WTC11 (cell line): ENCODE measurements at regions not wholly inside any gene's neighbourhood (a gene's known extent, or its start where the extent isn't known, plus 50 kb on each side); places are given as distances from the start of the nearest gene placed in this dataset.

Experiments used
- ATAC-seq: fragments of 200-7000 bp; cut with Tn5 transposase; 2 replicates; pipeline ENCODE4 v1.10.0; 2021; ENCODE audit warnings: mild to moderate bottlenecking, moderate library complexity
- CTCF ChIA-PET: fragments of 300-600 bp; sonication (Branson Sonifier 250); formaldehyde crosslinking; loops from one replicate; lab custom pipeline; 2021; ENCODE audit warnings: antibody characterized with exemption; lab: Charles Lee
- POLR2A ChIA-PET: fragments of 350-600 bp; sonication (Branson Sonifier 250); formaldehyde crosslinking; loops from one replicate; lab custom pipeline; 2021; ENCODE audit warnings: antibody characterized with exemption; lab: Charles Lee
- DNase-seq: peaks from one replicate; pipeline ENCODE4 v3.0.0; 2021; ENCODE audit warnings: low spot score
- H3K27ac Mint-ChIP-seq: 2 replicates; pipeline ENCODE4 v1.8.0; 2021; ENCODE audit warnings: mixed read lengths
- H3K27me3 Mint-ChIP-seq: 2 replicates; pipeline ENCODE4 v1.8.0; 2021; ENCODE audit warnings: low read depth, mild to moderate bottlenecking, moderate library complexity, mixed read lengths
- H3K36me3 Mint-ChIP-seq: 2 replicates; pipeline ENCODE4 v1.8.0; 2021; ENCODE audit warnings: mixed read lengths
- H3K4me1 Mint-ChIP-seq: 2 replicates; pipeline ENCODE4 v1.8.0; 2022; ENCODE audit warnings: mixed read lengths
- H3K4me3 Mint-ChIP-seq: 2 replicates; pipeline ENCODE4 v1.8.0; 2021; ENCODE audit warnings: mild to moderate bottlenecking, moderate library complexity, mixed read lengths
- H3K9me3 Mint-ChIP-seq: 2 replicates; pipeline ENCODE4 v1.8.0; 2021; ENCODE audit warnings: mixed read lengths
- ATF1 ChIP-seq: sonication (generic); formaldehyde crosslinking; IDR thresholded peaks from 2 replicates; pipeline ENCODE4 v1.8.1; 2023; ENCODE audit warnings: mild to moderate bottlenecking, moderate library complexity, missing genetic modification reagents
- CDX4 ChIP-seq: fragments of 250-450 bp; sonication (Bioruptor Pico); IDR thresholded peaks from 2 replicates; pipeline ENCODE4 v1.9.0; 2021; ENCODE audit warnings: moderate library complexity, mild to moderate bottlenecking, inconsistent platforms, borderline replicate concordance
- CREM ChIP-seq: sonication (generic); formaldehyde crosslinking; IDR thresholded peaks from 2 replicates; pipeline ENCODE4 v1.8.1; 2022; ENCODE audit warnings: mild to moderate bottlenecking, missing genetic modification reagents, moderate library complexity
- FOXK1 ChIP-seq: sonication (generic); formaldehyde crosslinking; IDR thresholded peaks from 2 replicates; pipeline ENCODE4 v1.8.0; 2022; ENCODE audit warnings: mild to moderate bottlenecking, moderate library complexity, missing genetic modification reagents
- FOXP1 ChIP-seq: sonication (generic); formaldehyde crosslinking; IDR thresholded peaks from 2 replicates; pipeline ENCODE4 v1.8.0; 2022; ENCODE audit warnings: missing genetic modification reagents, mild to moderate bottlenecking, moderate library complexity, borderline replicate concordance
- GABPB1 ChIP-seq: sonication (generic); formaldehyde crosslinking; IDR thresholded peaks from 2 replicates; pipeline ENCODE4 v1.8.1; 2023; ENCODE audit warnings: mild to moderate bottlenecking, missing genetic modification reagents
- HMGA2 ChIP-seq: fragments of 250-450 bp; sonication (Bioruptor Pico); IDR thresholded peaks from 2 replicates; pipeline ENCODE4 v1.4.0; 2021; ENCODE audit warnings: mild to moderate bottlenecking, moderate library complexity
- IRF2 ChIP-seq: sonication (generic); formaldehyde crosslinking; IDR thresholded peaks from 2 replicates; pipeline ENCODE4 v1.8.0; 2022; ENCODE audit warnings: low read depth, missing genetic modification reagents, borderline replicate concordance
- PREB ChIP-seq: sonication (generic); formaldehyde crosslinking; IDR thresholded peaks from 2 replicates; pipeline ENCODE4 v1.8.1; 2022; ENCODE audit warnings: mild to moderate bottlenecking, missing genetic modification reagents, moderate library complexity, borderline replicate concordance
- RELA ChIP-seq: sonication (generic); formaldehyde crosslinking; IDR thresholded peaks from 2 replicates; pipeline ENCODE4 v1.8.1; 2022; ENCODE audit warnings: missing genetic modification reagents, mild to moderate bottlenecking, borderline replicate concordance
- ZNF138 ChIP-seq: sonication (generic); formaldehyde crosslinking; conservative IDR thresholded peaks from 2 replicates; pipeline ENCODE4 v1.8.1; 2022; ENCODE audit warnings: mild to moderate bottlenecking, moderate library complexity, missing genetic modification reagents
- ZNF219 ChIP-seq: sonication (generic); formaldehyde crosslinking; IDR thresholded peaks from 2 replicates; pipeline ENCODE4 v1.8.0; 2023; ENCODE audit warnings: missing genetic modification reagents, mild to moderate bottlenecking, borderline replicate concordance
- ZNF317 ChIP-seq: sonication (generic); formaldehyde crosslinking; IDR thresholded peaks from 2 replicates; pipeline ENCODE4 v1.8.1; 2023; ENCODE audit warnings: low read depth, mild to moderate bottlenecking, moderate library complexity, missing genetic modification reagents, borderline replicate concordance
- ZNF532 ChIP-seq: fragments of 250-450 bp; sonication (Bioruptor Pico); IDR thresholded peaks from 2 replicates; pipeline ENCODE4 v1.9.0; 2021; ENCODE audit warnings: mild to moderate bottlenecking, borderline replicate concordance
- TF ChIP-seq, protein P1 (sequence below): fragments of 250-450 bp; sonication (Bioruptor Pico); IDR thresholded peaks from 2 replicates; pipeline ENCODE4 v1.8.0; 2021; ENCODE audit warnings: mild to moderate bottlenecking
- TF ChIP-seq, protein P2 (sequence below): sonication (generic); formaldehyde crosslinking; IDR thresholded peaks from 2 replicates; pipeline ENCODE4 v1.8.0; 2023; ENCODE audit warnings: mild to moderate bottlenecking, missing genetic modification reagents

GRCh38 chr5:111930905-111931461 lies 174.0 kb upstream of the NREP start:
- no peaks in the 10 kb centered on the region for H3K9me3 Mint-ChIP-seq
- DNase-seq (no peak), ATAC-seq (no peak)
- ChIA-PET CTCF (interaction anchor here (0.9 kb wide), 1 partner anchor 399 kb away, joined by 3 read pairs; no protein-coding TSS in a partner anchor), POLR2A (no interaction called here)
- no peaks in the 10 kb centered on the region for H3K36me3 Mint-ChIP-seq
- H3K27ac Mint-ChIP-seq = no peak overlapping the region
- H3K27me3 Mint-ChIP-seq = no peaks in the 10 kb centered on the region
- TF ChIP-seq ZNF532 (CRISPR knock-in tag) (no peak), IRF2 (CRISPR knock-in tag) (no peak), FOXK1 (no peak), ATF1 (no peak), ZNF317 (no peak), HMGA2 (CRISPR knock-in tag) (no peak), GABPB1 (no peak), ZNF138 (CRISPR knock-in tag) (no peak), PREB (CRISPR knock-in tag) (no peak), CREM (CRISPR knock-in tag) (no peak), FOXP1 (no peak), ZNF219 (CRISPR knock-in tag) (no peak), CDX4 (no peak), RELA (CRISPR knock-in tag) (no peak)
- TF ChIP-seq, protein P1, sequence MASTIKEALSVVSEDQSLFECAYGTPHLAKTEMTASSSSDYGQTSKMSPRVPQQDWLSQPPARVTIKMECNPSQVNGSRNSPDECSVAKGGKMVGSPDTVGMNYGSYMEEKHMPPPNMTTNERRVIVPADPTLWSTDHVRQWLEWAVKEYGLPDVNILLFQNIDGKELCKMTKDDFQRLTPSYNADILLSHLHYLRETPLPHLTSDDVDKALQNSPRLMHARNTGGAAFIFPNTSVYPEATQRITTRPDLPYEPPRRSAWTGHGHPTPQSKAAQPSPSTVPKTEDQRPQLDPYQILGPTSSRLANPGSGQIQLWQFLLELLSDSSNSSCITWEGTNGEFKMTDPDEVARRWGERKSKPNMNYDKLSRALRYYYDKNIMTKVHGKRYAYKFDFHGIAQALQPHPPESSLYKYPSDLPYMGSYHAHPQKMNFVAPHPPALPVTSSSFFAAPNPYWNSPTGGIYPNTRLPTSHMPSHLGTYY (CRISPR knock-in tag) = no peak
- TF ChIP-seq, protein P2, sequence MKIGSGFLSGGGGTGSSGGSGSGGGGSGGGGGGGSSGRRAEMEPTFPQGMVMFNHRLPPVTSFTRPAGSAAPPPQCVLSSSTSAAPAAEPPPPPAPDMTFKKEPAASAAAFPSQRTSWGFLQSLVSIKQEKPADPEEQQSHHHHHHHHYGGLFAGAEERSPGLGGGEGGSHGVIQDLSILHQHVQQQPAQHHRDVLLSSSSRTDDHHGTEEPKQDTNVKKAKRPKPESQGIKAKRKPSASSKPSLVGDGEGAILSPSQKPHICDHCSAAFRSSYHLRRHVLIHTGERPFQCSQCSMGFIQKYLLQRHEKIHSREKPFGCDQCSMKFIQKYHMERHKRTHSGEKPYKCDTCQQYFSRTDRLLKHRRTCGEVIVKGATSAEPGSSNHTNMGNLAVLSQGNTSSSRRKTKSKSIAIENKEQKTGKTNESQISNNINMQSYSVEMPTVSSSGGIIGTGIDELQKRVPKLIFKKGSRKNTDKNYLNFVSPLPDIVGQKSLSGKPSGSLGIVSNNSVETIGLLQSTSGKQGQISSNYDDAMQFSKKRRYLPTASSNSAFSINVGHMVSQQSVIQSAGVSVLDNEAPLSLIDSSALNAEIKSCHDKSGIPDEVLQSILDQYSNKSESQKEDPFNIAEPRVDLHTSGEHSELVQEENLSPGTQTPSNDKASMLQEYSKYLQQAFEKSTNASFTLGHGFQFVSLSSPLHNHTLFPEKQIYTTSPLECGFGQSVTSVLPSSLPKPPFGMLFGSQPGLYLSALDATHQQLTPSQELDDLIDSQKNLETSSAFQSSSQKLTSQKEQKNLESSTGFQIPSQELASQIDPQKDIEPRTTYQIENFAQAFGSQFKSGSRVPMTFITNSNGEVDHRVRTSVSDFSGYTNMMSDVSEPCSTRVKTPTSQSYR (CRISPR knock-in tag) = no peak
- H3K4me1 Mint-ChIP-seq = peaks cover 5% of the 10 kb centered on the region
- H3K4me3 Mint-ChIP-seq = no peak overlapping the region
